Lower leg skin (tissue), 3 donors: ENCODE measurements at regions not wholly inside any gene's neighbourhood (a gene's known extent, or its start where the extent isn't known, plus 50 kb on each side); places are given as distances from the start of the nearest gene placed in this dataset.

Experiments used
- CTCF ChIP-seq, 3 donors: fragments of 450-650 bp; IDR thresholded peaks; one replicate each; pipeline ENCODE4 v1.5.1; 2016; ENCODE audit warnings: antibody characterized with exemption in 3 of 3, mild to moderate bottlenecking in 3 of 3, moderate library complexity in 2 of 3
- POLR2A ChIP-seq, 2 donors: fragments of 450-650 bp; IDR thresholded peaks; one replicate each; pipeline ENCODE4 v1.6.1; 2016 to 2017; ENCODE audit warnings: antibody characterized with exemption in 2 of 2, mild to moderate bottlenecking in 1 of 2, moderate library complexity in 1 of 2

GRCh38 chr7:128152721-128153120 lies 88.4 kb upstream of the LEP start:
- TF ChIP-seq CTCF (IDR thresholded peaks at IDR 0.05) (no peak), POLR2A (IDR thresholded peaks at IDR 0.05) (no peak)
